IMR-90 (cell line): ENCODE measurements at regions not wholly inside any gene's neighbourhood (a gene's known extent, or its start where the extent isn't known, plus 50 kb on each side); places are given as distances from the start of the nearest gene placed in this dataset.
A peak's percentile ranks its signal among the peaks of the same experiment; 100 is the strongest.

ENCODE experiments used
- ATAC-seq: fragments of 200-7000 bp; cut with Tn5 transposase; 2 replicates; pipeline ENCODE4 v1.9.1; 2020; ENCODE audit warnings: low read depth, mild to moderate bottlenecking, moderate library complexity
- BruUV-seq: library from RNA; stranded (reverse); fragments of 400-500 nt; replicated peaks from 2 replicates; lab custom pipeline; 2021; lab: Mats Ljungman, UMichigan
- CTCF ChIA-PET: fragments of 300-600 bp; formaldehyde crosslinking; extraction: SDS; loops from one replicate; lab custom pipeline; 2021; ENCODE audit warnings: antibody characterized with exemption; lab: Yijun Ruan, JAX
- POLR2A ChIA-PET: fragments of 300-600 bp; sonication (Branson Sonifier 250); formaldehyde crosslinking; loops from one replicate; lab custom pipeline; 2022; ENCODE audit warnings: antibody characterized with exemption; ENCODE audit not compliant: unreplicated experiment; lab: Charles Lee
- DNase-seq: peaks from one replicate; pipeline ENCODE4 v3.0.0; 2013
- H2AFZ ChIP-seq: replicated peaks from 2 replicates; pipeline ENCODE3; 2013; ENCODE audit warnings: low read length, mild to moderate bottlenecking; ENCODE audit not compliant: poor library complexity
- H2AK5ac ChIP-seq: 2 replicates; pipeline ENCODE4 v1.6.1; 2013; ENCODE audit warnings: low read depth, low read length, inconsistent platforms
- H2AK9ac ChIP-seq: replicated peaks from 2 replicates; pipeline ENCODE3; 2013; ENCODE audit warnings: mild to moderate bottlenecking, low read depth, low read length, moderate library complexity; ENCODE audit not compliant: poor library complexity
- H2BK120ac ChIP-seq: 2 replicates; pipeline ENCODE4 v1.6.1; 2013; ENCODE audit warnings: low read depth, low read length, inconsistent platforms
- H2BK15ac ChIP-seq: 3 replicates; pipeline ENCODE4 v1.6.1; 2013; ENCODE audit warnings: low read depth, low read length, inconsistent platforms
- H2BK20ac ChIP-seq: 2 replicates; pipeline ENCODE4 v1.6.1; 2013; ENCODE audit warnings: low read depth, mild to moderate bottlenecking, inconsistent platforms, low read length, moderate library complexity
- H2BK5ac ChIP-seq: 2 replicates; pipeline ENCODE4 v1.6.1; 2013; ENCODE audit warnings: mild to moderate bottlenecking, low read depth, low read length, inconsistent platforms; ENCODE audit not compliant: poor library complexity, severe bottlenecking
- H3K14ac ChIP-seq: replicated peaks from 2 replicates; pipeline ENCODE4 v1.6.1; 2013; ENCODE audit warnings: low read depth, low read length, inconsistent platforms
- H3K18ac ChIP-seq: 2 replicates; pipeline ENCODE4 v1.6.1; 2013; ENCODE audit warnings: low read depth, low read length, control low read depth
- H3K23ac ChIP-seq: 2 replicates; pipeline ENCODE4 v1.6.1; 2013; ENCODE audit warnings: low read depth, low read length, inconsistent platforms
- H3K27ac ChIP-seq: 2 replicates; pipeline ENCODE4 v1.5.1; 2013; ENCODE audit warnings: mild to moderate bottlenecking, control low read depth, low read length; ENCODE audit not compliant: insufficient read depth
- H3K27me3 ChIP-seq: 2 replicates; pipeline ENCODE4 v1.6.1; 2013; ENCODE audit warnings: low read length; ENCODE audit not compliant: control insufficient read depth, insufficient read depth
- H3K36me3 ChIP-seq: 2 replicates; pipeline ENCODE4 v1.6.1; 2013; ENCODE audit warnings: low read length, mixed read lengths; ENCODE audit not compliant: control insufficient read depth, insufficient read depth
- H3K4ac ChIP-seq: 2 replicates; pipeline ENCODE4 v1.6.1; 2013; ENCODE audit warnings: low read depth, low read length, inconsistent platforms
- H3K4me1 ChIP-seq: 2 replicates; pipeline ENCODE4 v1.6.1; 2013; ENCODE audit warnings: low read length, mixed read lengths; ENCODE audit not compliant: control insufficient read depth, insufficient read depth
- H3K4me2 ChIP-seq: 2 replicates; pipeline ENCODE4 v1.6.1; 2013; ENCODE audit warnings: low read depth, mild to moderate bottlenecking, control low read depth, low read length, moderate library complexity
- H3K4me3 ChIP-seq: 2 replicates; pipeline ENCODE4 v1.5.1; 2013; ENCODE audit warnings: low read depth, mild to moderate bottlenecking, control low read depth, low read length, moderate library complexity; ENCODE audit not compliant: insufficient read depth
- H3K56ac ChIP-seq: 2 replicates; pipeline ENCODE4 v1.6.1; 2013; ENCODE audit warnings: low read length, inconsistent platforms; ENCODE audit not compliant: insufficient read depth; ENCODE audit errors: extremely low read depth
- H3K79me1 ChIP-seq, 2 experiments: 2 replicates each; pipeline ENCODE4 v1.6.1; 2013; ENCODE audit warnings: low read length in 2 of 2, inconsistent platforms in 1 of 2, low read depth in 1 of 2
- H3K9ac ChIP-seq: 2 replicates; pipeline ENCODE4 v1.6.1; 2013; ENCODE audit warnings: low read depth, low read length, control low read depth
- H3K9me1 ChIP-seq: 2 replicates; pipeline ENCODE4 v1.6.1; 2013; ENCODE audit warnings: low read length, inconsistent platforms; ENCODE audit not compliant: insufficient read depth
- H3K9me3 ChIP-seq: 2 replicates; pipeline ENCODE4 v1.6.1; 2013; ENCODE audit warnings: low read length; ENCODE audit not compliant: control insufficient read depth, insufficient read depth
- H4K20me1 ChIP-seq: 2 replicates; pipeline ENCODE4 v1.6.1; 2013; ENCODE audit warnings: low read length, inconsistent platforms; ENCODE audit not compliant: insufficient read depth
- H4K5ac ChIP-seq: 2 replicates; pipeline ENCODE4 v1.6.1; 2013; ENCODE audit warnings: mild to moderate bottlenecking, low read depth, low read length, control low read depth
- H4K8ac ChIP-seq, 2 experiments: 2 replicates each; pipeline ENCODE4 v1.6.1; 2013; ENCODE audit warnings: low read depth in 2 of 2, low read length in 2 of 2, control low read depth in 1 of 2, inconsistent platforms in 1 of 2
- H4K91ac ChIP-seq: 2 replicates; pipeline ENCODE4 v1.6.1; 2013; ENCODE audit warnings: low read depth, low read length, inconsistent platforms; ENCODE audit not compliant: insufficient read depth
- ELK1 ChIP-seq: fragments of 150-350 bp; IDR thresholded peaks from 2 replicates; pipeline ENCODE4 v1.6.1; 2016; ENCODE audit warnings: low read depth, mild to moderate bottlenecking, low read length, moderate library complexity, borderline replicate concordance
- FOS ChIP-seq: fragments of 150-350 bp; IDR thresholded peaks from 2 replicates; pipeline ENCODE4 v1.6.1; 2016; ENCODE audit warnings: low read depth, low read length
- RFX5 ChIP-seq: IDR thresholded peaks from 2 replicates; pipeline ENCODE4 v1.8.0; 2012; ENCODE audit warnings: low read depth, mild to moderate bottlenecking, low read length, moderate library complexity
- WGBS, 2 experiments: methylation state at CpG; one replicate each; pipeline versions ENCODE4 v1.1.5 to v1.1.7; 2013; ENCODE audit warnings: missing lambda C conversion rate in 2 of 2; ENCODE audit not compliant: insufficient read length in 1 of 2; ENCODE audit errors: extremely low coverage in 2 of 2; 5-methylcytosine and 5-hydroxymethylcytosine counted together
- dilution Hi-C: fragments of 300-500 bp; cut with HindIII; formaldehyde crosslinking; loops from one replicate; pipeline ENCODE4 v1.14.3; 2018; ENCODE audit warnings: low sequenced_read_pairs; ENCODE audit not compliant: unreplicated experiment
- in situ Hi-C: fragments of 300-500 bp; cut with MboI; formaldehyde crosslinking; loops from 3 replicates; pipeline ENCODE4 v1.14.3; 2019; ENCODE audit warnings: low sequenced_read_pairs, inconsistent platforms, mixed read lengths
- intact Hi-C: fragments of 100-400 bp; cut with micrococcal nuclease; formaldehyde crosslinking; loops from 2 replicates; pipeline ENCODE4 v1.10.0; 2022
- TF ChIP-seq, protein P1 (sequence below): conservative IDR thresholded peaks from 2 replicates; pipeline ENCODE4 v1.5.1; 2012; ENCODE audit warnings: mild to moderate bottlenecking, low read depth, low read length, improper control_type of control experiment
- TF ChIP-seq, protein P2 (sequence below): fragments of 150-350 bp; IDR thresholded peaks from 2 replicates; pipeline ENCODE4 v1.6.1; 2017; ENCODE audit warnings: mild to moderate bottlenecking, antibody characterized with exemption, low read length, low read depth

DNA sequence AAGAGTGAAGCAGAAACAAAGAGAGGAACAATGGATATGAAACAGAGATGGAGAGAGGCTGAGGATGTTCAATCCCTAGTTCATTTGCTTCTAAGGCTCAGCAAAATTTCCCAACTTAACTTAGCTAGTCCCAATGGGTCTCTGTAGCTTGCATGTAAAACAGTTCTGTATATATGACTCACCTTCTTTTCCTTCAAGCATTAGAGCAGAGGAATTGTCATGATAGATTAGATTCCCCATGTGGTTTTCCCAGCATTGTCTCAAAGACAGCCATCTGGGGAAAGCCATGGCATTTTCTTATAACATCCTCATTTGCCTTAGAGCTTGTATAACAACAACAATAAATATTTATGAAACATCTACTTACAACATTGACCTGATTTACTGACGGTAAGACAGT is 93.9 kb upstream of the GATB start:
- DNase-seq, result peak; percentile 30
- Histone ChIP-seq H3K18ac (no peak overlapping the region), H2BK20ac (no peak overlapping the region), H2AFZ (no peak overlapping the region), H3K23ac (no peak overlapping the region), H3K9ac (no peak overlapping the region), H3K56ac (no peak overlapping the region), H3K4me1 (no peaks in the 10 kb centered on the region), H4K8ac (no peak overlapping the region), H3K79me1 (no peaks in the 10 kb centered on the region), H3K4me2 (no peak overlapping the region), H4K5ac (no peak overlapping the region), H3K9me1 (0 out of 2 replicates have a peak, but pooled peaks cover 2% of the 10 kb centered on the region), H2BK5ac (no peak overlapping the region), H3K27me3 (peaks cover 9% of the 10 kb centered on the region; the same call in 1 of the 2 replicates), H3K36me3 (no peaks in the 10 kb centered on the region), H3K14ac (no peak overlapping the region), H4K91ac (no peak overlapping the region), H3K4ac (no peak overlapping the region), H4K20me1 (no peaks in the 10 kb centered on the region), H3K9me3 (no peaks in the 10 kb centered on the region), H2AK5ac (no peak overlapping the region), H3K27ac (no peak overlapping the region), H2AK9ac (no peak overlapping the region), H3K4me3 (no peak overlapping the region), H2BK120ac (no peak overlapping the region), H2BK15ac (no peak overlapping the region)
- in situ Hi-C loops (no loop called here), intact Hi-C loops (no loop called here), dilution Hi-C loops (no loop called here)
- TF ChIP-seq ELK1 (no peak), FOS (no peak), RFX5 (no peak)
- TF ChIP-seq, protein P1, sequence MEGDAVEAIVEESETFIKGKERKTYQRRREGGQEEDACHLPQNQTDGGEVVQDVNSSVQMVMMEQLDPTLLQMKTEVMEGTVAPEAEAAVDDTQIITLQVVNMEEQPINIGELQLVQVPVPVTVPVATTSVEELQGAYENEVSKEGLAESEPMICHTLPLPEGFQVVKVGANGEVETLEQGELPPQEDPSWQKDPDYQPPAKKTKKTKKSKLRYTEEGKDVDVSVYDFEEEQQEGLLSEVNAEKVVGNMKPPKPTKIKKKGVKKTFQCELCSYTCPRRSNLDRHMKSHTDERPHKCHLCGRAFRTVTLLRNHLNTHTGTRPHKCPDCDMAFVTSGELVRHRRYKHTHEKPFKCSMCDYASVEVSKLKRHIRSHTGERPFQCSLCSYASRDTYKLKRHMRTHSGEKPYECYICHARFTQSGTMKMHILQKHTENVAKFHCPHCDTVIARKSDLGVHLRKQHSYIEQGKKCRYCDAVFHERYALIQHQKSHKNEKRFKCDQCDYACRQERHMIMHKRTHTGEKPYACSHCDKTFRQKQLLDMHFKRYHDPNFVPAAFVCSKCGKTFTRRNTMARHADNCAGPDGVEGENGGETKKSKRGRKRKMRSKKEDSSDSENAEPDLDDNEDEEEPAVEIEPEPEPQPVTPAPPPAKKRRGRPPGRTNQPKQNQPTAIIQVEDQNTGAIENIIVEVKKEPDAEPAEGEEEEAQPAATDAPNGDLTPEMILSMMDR, result no peak
- TF ChIP-seq, protein P2, sequence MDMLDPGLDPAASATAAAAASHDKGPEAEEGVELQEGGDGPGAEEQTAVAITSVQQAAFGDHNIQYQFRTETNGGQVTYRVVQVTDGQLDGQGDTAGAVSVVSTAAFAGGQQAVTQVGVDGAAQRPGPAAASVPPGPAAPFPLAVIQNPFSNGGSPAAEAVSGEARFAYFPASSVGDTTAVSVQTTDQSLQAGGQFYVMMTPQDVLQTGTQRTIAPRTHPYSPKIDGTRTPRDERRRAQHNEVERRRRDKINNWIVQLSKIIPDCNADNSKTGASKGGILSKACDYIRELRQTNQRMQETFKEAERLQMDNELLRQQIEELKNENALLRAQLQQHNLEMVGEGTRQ, result no peak
- WGBS, 2 experiments, result no CpG with 5 or more reads among the region's 1 CpG
- POLR2A ChIA-PET, result no interaction called here
- CTCF ChIA-PET, result no interaction called here
- no peak for ATAC-seq
- no TSS peak for BruUV-seq
